H9 (cell line): ENCODE measurements at regions not wholly inside any gene's neighbourhood (a gene's known extent, or its start where the extent isn't known, plus 50 kb on each side); places are given as distances from the start of the nearest gene placed in this dataset.

Experiments used
- DNase-seq: peaks from one replicate; pipeline ENCODE4 v3.0.0-alpha.2; 2017
- H2AFZ ChIP-seq: one replicate; pipeline ENCODE4 v1.6.1; 2013; ENCODE audit warnings: mild to moderate bottlenecking, low read length, control low read depth, moderate library complexity
- H2AK5ac ChIP-seq: 2 replicates; pipeline ENCODE4 v1.6.1; 2013; ENCODE audit warnings: low read length, control low read depth, mixed read lengths; ENCODE audit not compliant: insufficient read length
- H2BK120ac ChIP-seq: one replicate; pipeline ENCODE4 v1.6.1; 2013; ENCODE audit warnings: low read depth, mild to moderate bottlenecking, low read length, control low read depth, inconsistent platforms; ENCODE audit not compliant: poor library complexity, severe bottlenecking
- H2BK12ac ChIP-seq: 2 replicates; pipeline ENCODE4 v1.6.1; 2013; ENCODE audit warnings: low read length, control low read depth, mixed read lengths, low read depth; ENCODE audit not compliant: insufficient read length
- H2BK15ac ChIP-seq: 2 replicates; pipeline ENCODE4 v1.6.1; 2013; ENCODE audit warnings: low read depth, low read length, control low read depth
- H2BK20ac ChIP-seq: one replicate; pipeline ENCODE4 v1.6.1; 2013; ENCODE audit warnings: low read depth, mild to moderate bottlenecking, low read length, control low read depth, inconsistent platforms; ENCODE audit not compliant: poor library complexity, severe bottlenecking
- H2BK5ac ChIP-seq: 2 replicates; pipeline ENCODE4 v1.6.1; 2013; ENCODE audit warnings: low read length, control low read depth, mixed read lengths; ENCODE audit not compliant: insufficient read length
- H3K14ac ChIP-seq: 2 replicates; pipeline ENCODE4 v1.6.1; 2013; ENCODE audit warnings: low read length, control low read depth; ENCODE audit not compliant: insufficient read depth
- H3K18ac ChIP-seq: 2 replicates; pipeline ENCODE4 v1.6.1; 2013; ENCODE audit warnings: low read depth, mild to moderate bottlenecking, mixed read lengths, low read length, control low read depth; ENCODE audit not compliant: insufficient read length
- H3K23ac ChIP-seq: 2 replicates; pipeline ENCODE4 v1.6.1; 2013; ENCODE audit warnings: low read length, control low read depth, mixed read lengths, low read depth; ENCODE audit not compliant: insufficient read length
- H3K23me2 ChIP-seq: 2 replicates; pipeline ENCODE4 v1.6.1; 2013; ENCODE audit warnings: low read depth, mild to moderate bottlenecking, mixed read lengths, low read length, control low read depth; ENCODE audit not compliant: insufficient read length, poor library complexity, severe bottlenecking
- H3K27ac ChIP-seq: 2 replicates; pipeline ENCODE4 v1.5.1; 2013; ENCODE audit warnings: low read length, control low read depth, mixed read lengths, low read depth; ENCODE audit not compliant: insufficient read length
- H3K27me3 ChIP-seq: 2 replicates; pipeline ENCODE4 v1.6.1; 2013; ENCODE audit warnings: low read length, control low read depth, inconsistent platforms; ENCODE audit not compliant: insufficient read depth
- H3K4ac ChIP-seq: 2 replicates; pipeline ENCODE4 v1.6.1; 2013; ENCODE audit warnings: low read depth, mild to moderate bottlenecking, control low read depth, inconsistent platforms, low read length, moderate library complexity
- H3K4me1 ChIP-seq: 2 replicates; pipeline ENCODE4 v1.6.1; 2013; ENCODE audit warnings: low read length, control low read depth, inconsistent platforms; ENCODE audit not compliant: insufficient read depth
- H3K4me2 ChIP-seq: 2 replicates; pipeline ENCODE4 v1.6.1; 2013; ENCODE audit warnings: low read length, control low read depth, mixed read lengths; ENCODE audit not compliant: insufficient read length, insufficient read depth
- H3K56ac ChIP-seq: 2 replicates; pipeline ENCODE4 v1.6.1; 2013; ENCODE audit warnings: low read depth, mild to moderate bottlenecking, mixed read lengths, low read length, control low read depth; ENCODE audit not compliant: insufficient read length
- H3K79me1 ChIP-seq: 2 replicates; pipeline ENCODE4 v1.6.1; 2013; ENCODE audit warnings: low read depth, mild to moderate bottlenecking, moderate library complexity, low read length, control low read depth, inconsistent platforms; ENCODE audit not compliant: insufficient read depth, poor library complexity, severe bottlenecking
- H3K79me2 ChIP-seq: 2 replicates; pipeline ENCODE4 v1.6.1; 2013; ENCODE audit warnings: low read length, control low read depth, inconsistent platforms; ENCODE audit not compliant: insufficient read depth
- H3K9ac ChIP-seq: 2 replicates; pipeline ENCODE4 v1.6.1; 2013; ENCODE audit warnings: low read length, control low read depth, mixed read lengths; ENCODE audit not compliant: insufficient read length; ENCODE audit errors: extremely low read depth
- H3K9me3 ChIP-seq: one replicate; pipeline ENCODE4 v1.6.1; 2013; ENCODE audit warnings: low read depth, low read length, inconsistent platforms; ENCODE audit not compliant: control insufficient read depth
- H3T11ph ChIP-seq: one replicate; pipeline ENCODE4 v1.6.1; 2013; ENCODE audit warnings: mild to moderate bottlenecking, low read length, control low read depth, inconsistent platforms
- H4K20me1 ChIP-seq: one replicate; pipeline ENCODE4 v1.6.1; 2013; ENCODE audit not compliant: control insufficient read depth, insufficient read length, insufficient read depth
- H4K5ac ChIP-seq: 2 replicates; pipeline ENCODE4 v1.6.1; 2013; ENCODE audit warnings: low read depth, mild to moderate bottlenecking, mixed read lengths, low read length, control low read depth; ENCODE audit not compliant: insufficient read length
- H4K8ac ChIP-seq: replicated peaks from 2 replicates; pipeline ENCODE4 v1.6.1; 2013; ENCODE audit warnings: low read length, control low read depth, mixed read lengths, low read depth; ENCODE audit not compliant: insufficient read length
- H4K91ac ChIP-seq: 2 replicates; pipeline ENCODE4 v1.6.1; 2013; ENCODE audit warnings: low read depth, mild to moderate bottlenecking, moderate library complexity, mixed read lengths, low read length, control low read depth; ENCODE audit not compliant: insufficient read length
- H3K27ac Mint-ChIP-seq, 3 experiments: 2 replicates in 2 of 3; 3 replicates in 1 of 3; pipeline ENCODE4 v1.8.0; 2020 to 2021; ENCODE audit warnings: mixed read lengths in 3 of 3, mild to moderate bottlenecking in 1 of 3, moderate library complexity in 1 of 3
- H3K27me3 Mint-ChIP-seq: 2 replicates; pipeline ENCODE4 v1.8.0; 2021; ENCODE audit warnings: low read depth, mild to moderate bottlenecking, moderate library complexity, mixed read lengths
- H3K36me3 Mint-ChIP-seq, 3 experiments: 2 replicates in 2 of 3; 3 replicates in 1 of 3; pipeline ENCODE4 v1.8.0; 2020 to 2021; ENCODE audit warnings: low read depth in 3 of 3, mixed read lengths in 3 of 3; ENCODE audit not compliant: insufficient read depth in 1 of 3
- H3K4me1 Mint-ChIP-seq, 2 experiments: 2 replicates each; pipeline ENCODE4 v1.8.0; 2020; ENCODE audit warnings: mixed read lengths in 2 of 2
- H3K4me3 Mint-ChIP-seq, 2 experiments: 2 replicates in 1 of 2; 3 replicates in 1 of 2; pipeline ENCODE4 v1.8.0; 2020 to 2021; ENCODE audit warnings: mild to moderate bottlenecking in 2 of 2, mixed read lengths in 2 of 2, moderate library complexity in 1 of 2
- H3K9me3 Mint-ChIP-seq, 2 experiments: 2 replicates in 1 of 2; 3 replicates in 1 of 2; pipeline ENCODE4 v1.8.0; 2020; ENCODE audit warnings: mild to moderate bottlenecking in 2 of 2, mixed read lengths in 2 of 2, moderate library complexity in 1 of 2
- CTCF ChIP-seq: fragments of 200-600 bp; sonication (generic); conservative IDR thresholded peaks from 3 replicates; pipeline ENCODE4 v1.8.0; 2021; ENCODE audit warnings: antibody characterized with exemption, mild to moderate bottlenecking
- WGBS: extraction: QIAGEN DNeasy Blood & Tissue Kit; methylation state at CpG from one replicate; pipeline ENCODE4 v1.1.7; 2013; ENCODE audit warnings: missing lambda C conversion rate, low lambda C conversion rate, mixed read lengths; ENCODE audit not compliant: insufficient read length; ENCODE audit errors: extremely low coverage; 5-methylcytosine and 5-hydroxymethylcytosine counted together

DNA sequence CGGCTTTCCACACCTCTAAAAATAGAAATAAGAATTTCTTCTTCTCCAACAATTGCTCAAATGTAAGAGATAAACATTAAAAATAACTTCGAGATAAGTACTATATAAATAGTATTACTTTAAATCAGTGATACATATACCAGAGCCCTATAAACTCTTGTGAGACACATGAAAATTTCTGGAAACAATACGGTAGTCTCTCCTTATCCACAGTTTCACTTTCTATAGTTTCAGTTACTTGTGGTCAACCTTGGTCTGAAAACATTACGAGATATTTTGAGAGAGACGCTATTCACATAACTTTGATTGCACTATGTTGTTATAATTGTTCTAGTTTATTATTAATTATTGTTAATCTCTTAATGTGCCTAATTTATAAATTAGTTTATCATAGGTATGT lies 101.5 kb upstream of the CXXC4 start:
- TF ChIP-seq CTCF: no peak
- no peaks in the 10 kb centered on the region for H3K79me2 ChIP-seq
- H2BK20ac ChIP-seq: no peak overlapping the region
- H3K4me1 ChIP-seq: no peaks in the 10 kb centered on the region; the same call in 1 of the 2 replicates
- Mint-ChIP-seq H3K27me3 (no peaks in the 10 kb centered on the region), H3K4me1 (peaks cover 20 to 21% of the 10 kb centered on the region in 2 experiments), H3K4me3 (no peak overlapping the region), H3K36me3 (no peaks in the 10 kb centered on the region), H3K27ac (no peak overlapping the region), H3K9me3 (no peaks in the 10 kb centered on the region; a peak in 1 of 5 replicates)
- H3K23ac ChIP-seq: no peak overlapping the region
- H4K20me1 ChIP-seq: no peaks in the 10 kb centered on the region
- no peak overlapping the region for H3K14ac ChIP-seq
- DNase-seq: no peak
- no CpG with 5 or more reads among the region's 5 CpGs for WGBS
- H2BK120ac ChIP-seq: no peak overlapping the region
- no peak overlapping the region for H4K8ac ChIP-seq
- H2AK5ac ChIP-seq: no peak overlapping the region
- H3K27me3 ChIP-seq: no peaks in the 10 kb centered on the region
- H3K79me1 ChIP-seq: no peaks in the 10 kb centered on the region
- no peak overlapping the region for H3K4ac ChIP-seq
- no peak overlapping the region for H3T11ph ChIP-seq
- H2BK12ac ChIP-seq: no peak overlapping the region
- no peak overlapping the region for H3K4me2 ChIP-seq
- no peak overlapping the region for H2AFZ ChIP-seq
- H3K56ac ChIP-seq: no peak overlapping the region
- no peaks in the 10 kb centered on the region for H3K9me3 ChIP-seq
- no peak overlapping the region for H3K18ac ChIP-seq
- no peak overlapping the region for H4K91ac ChIP-seq
- H2BK15ac ChIP-seq: no peak overlapping the region
- H2BK5ac ChIP-seq: no peak overlapping the region
- H4K5ac ChIP-seq: no peak overlapping the region
- no peak overlapping the region for H3K9ac ChIP-seq
- H3K23me2 ChIP-seq: no peaks in the 10 kb centered on the region
- H3K27ac ChIP-seq: no peak overlapping the region
